ENCODE measurements at regions not wholly inside any gene's neighbourhood (a gene's known extent, or its start where the extent isn't known, plus 50 kb on each side); places are given as distances from the start of the nearest gene placed in this dataset.

- TF ChIP-seq CTCF (conservative IDR thresholded peaks at IDR 0.05 in 1 of 2, IDR thresholded peaks at IDR 0.05 in 1 of 2; ENCODE audit: extremely low read depth in 1 of 2, insufficient read depth in 1 of 2, low read depth in 1 of 2, low read length in 2 of 2) (no peak), EZH2 (IDR thresholded peaks at IDR 0.05; ENCODE audit: borderline replicate concordance, low read length) (no peak)
These were observed 238.6 kb upstream of the SHH start for GRCh38 chr7:156050636-156051569.

Data from mammary epithelial cell (primary cell).